Medulla oblongata (tissue), 1 donor: ENCODE measurements at regions not wholly inside any gene's neighbourhood (a gene's known extent, or its start where the extent isn't known, plus 50 kb on each side); places are given as distances from the start of the nearest gene placed in this dataset.
"Not testable (repeated sequence)": the region's sequence is repeated elsewhere in the genome, so short reads cannot be mapped to it uniquely, and the experiment has no call there.

Source experiments
- DNase-seq: peaks from one replicate; pipeline ENCODE4 v3.0.0-alpha.2; 2015; ENCODE audit errors: extremely low spot score

GRCh38 chr6:92719773-92720172 lies 699.6 kb downstream of the EPHA7 start:
- DNase-seq: no peak

DNA sequence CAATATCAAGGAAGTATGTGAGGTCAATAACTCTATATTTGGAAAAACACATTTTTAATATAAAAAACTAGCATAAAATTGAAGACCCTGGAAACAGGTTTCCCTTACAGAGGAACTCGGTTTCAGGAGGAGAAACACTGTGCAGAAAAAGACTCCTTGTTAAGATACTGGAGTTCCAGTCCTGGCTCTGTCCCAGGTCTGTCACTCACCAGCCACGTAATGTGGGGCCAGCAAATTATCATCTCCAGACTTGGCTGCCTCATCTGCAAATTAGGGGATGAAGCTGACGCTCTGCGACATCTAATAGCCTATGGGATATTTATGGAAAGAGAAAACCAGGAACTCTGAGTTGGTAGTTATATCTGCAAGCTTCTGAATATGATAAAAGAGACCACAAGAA lies 702.7 kb downstream of the EPHA7 start:
- DNase-seq: no peak

GRCh38 chr6:92715991-92716390 lies 703.4 kb downstream of the EPHA7 start:
- no peak for DNase-seq

- DNase-seq: no peak
Observed at GRCh38 chr6:92714346-92714745, 705.0 kb downstream of the EPHA7 start.

DNA sequence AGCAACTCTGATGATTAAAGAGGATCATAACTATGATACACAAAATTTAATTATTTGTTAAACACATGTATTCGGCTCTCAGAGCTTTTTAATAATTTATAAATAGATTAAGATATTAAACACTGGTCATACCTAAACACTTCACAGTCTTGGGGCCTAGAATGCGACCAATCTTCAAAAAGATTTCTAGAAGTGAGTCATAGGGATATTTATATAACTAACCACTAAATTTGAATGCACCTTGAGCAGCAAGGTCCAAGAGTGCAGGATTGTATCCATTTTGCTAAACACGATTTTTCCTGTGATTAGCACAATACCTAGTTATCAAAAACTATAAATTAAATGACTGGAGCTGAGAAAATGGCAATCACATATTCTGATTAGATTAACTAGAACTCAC lies 709.3 kb downstream of the EPHA7 start:
- DNase-seq: no peak

DNA sequence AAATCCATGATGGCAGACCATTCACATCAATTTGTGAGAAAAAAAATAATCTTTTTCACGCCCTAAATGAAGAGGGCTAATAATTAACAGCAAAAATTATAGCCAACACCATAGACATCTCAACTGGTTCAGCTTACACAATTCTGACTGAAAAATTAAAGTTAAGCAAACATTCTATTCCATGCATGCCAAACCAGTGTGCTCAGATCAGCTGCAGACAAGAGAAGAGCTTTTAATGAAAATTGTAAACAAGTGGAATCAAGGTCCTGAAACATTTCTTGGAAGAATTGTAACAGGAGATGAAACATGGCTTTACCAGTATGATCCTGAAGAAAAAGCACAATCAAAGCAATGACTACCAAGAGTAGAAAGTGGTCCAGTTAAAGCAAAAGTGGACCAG lies 710.4 kb downstream of the EPHA7 start:
- no peak for DNase-seq

DNA sequence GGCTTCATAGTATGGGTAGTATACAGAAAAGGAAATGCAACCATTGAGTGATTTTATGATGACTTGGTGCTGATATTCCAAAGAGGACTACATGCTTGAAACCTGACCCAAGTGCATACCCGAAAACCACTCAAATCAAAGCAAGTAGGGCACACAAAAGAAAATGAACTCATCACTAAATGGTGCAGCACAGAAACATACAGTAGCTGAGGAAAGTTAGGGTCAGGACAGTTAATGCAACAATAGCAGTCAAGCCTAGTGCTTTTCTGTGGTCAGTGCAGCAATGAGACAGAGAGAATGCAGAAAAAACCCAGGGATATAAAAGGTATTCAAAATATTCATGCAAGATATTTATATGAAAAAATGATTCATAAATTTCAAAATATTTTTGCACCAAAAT lies 711.1 kb downstream of the EPHA7 start:
- DNase-seq: no peak

GRCh38 chr6:92706976-92707375 lies 712.4 kb downstream of the EPHA7 start:
- no peak for DNase-seq

- DNase-seq: no peak
Observed at GRCh38 chr6:92701425-92702096, 717.8 kb downstream of the EPHA7 start.

DNA sequence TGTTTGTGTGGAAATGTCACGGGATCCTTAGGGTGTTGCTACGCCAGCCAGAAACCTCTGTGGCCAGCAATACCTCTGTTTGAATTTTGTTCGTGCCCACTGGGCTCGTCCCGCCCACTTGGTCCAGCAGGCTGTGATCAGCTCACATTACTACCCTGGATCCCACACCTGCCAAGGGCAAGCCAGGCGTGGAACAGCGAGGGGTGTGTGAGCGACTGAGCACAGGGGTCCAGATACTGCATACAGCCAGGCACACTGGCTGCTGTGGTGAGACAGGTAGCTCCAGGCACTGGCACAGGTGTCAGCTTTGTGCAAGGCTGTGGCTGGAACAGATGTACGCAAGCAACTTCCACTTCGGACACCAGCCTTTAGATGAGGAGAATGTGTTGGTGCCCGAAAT lies 718.9 kb downstream of the EPHA7 start:
- no peak for DNase-seq

DNA sequence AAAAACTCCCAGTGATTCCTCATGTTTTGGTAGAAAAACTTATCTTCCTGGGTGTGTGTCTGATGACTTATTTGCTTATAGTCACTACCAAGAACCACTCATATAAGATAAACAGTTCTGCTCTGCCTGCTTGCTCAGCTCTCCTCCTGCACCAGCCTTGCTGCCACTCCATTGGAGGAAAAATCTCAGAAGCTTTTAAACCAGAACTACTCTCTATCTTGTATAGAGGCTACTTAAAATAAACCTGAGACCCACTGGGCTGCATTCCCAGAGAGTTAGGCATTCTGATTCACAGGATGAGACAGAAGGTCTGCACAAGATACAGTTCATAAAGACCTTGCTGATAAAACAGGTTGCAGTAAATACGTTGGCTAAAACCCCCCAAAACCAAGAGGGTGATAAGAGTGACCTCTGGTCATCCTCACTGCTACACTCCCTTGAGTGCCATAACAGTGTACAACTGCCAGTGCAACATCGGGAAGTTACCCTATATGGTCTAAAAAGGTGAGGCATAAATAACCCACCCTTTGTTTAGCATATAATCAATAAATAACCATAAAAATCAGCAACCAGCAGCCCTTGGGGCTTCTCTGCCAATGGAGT lies 728.3 kb downstream of the EPHA7 start:
- no peak for DNase-seq

DNA sequence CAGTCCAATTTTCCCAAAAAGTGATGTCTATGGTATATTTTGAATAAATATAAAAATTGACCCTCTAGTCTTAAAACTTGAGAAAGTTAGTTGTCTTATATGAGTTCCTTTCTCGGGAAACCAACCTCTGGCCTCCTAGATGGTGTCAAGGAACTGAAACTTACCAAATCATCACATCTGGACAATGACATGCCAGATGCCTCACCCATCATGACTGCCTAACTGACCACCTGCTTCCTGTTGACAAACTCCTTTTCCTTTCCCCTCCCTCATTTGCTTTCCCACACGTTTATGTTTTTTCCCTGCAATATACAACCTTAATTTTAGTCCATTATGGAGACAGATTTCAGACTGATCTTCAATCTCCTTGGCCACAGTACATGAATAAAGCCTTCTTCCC lies 731.0 kb downstream of the EPHA7 start:
- peak; percentile 4 for DNase-seq

DNA sequence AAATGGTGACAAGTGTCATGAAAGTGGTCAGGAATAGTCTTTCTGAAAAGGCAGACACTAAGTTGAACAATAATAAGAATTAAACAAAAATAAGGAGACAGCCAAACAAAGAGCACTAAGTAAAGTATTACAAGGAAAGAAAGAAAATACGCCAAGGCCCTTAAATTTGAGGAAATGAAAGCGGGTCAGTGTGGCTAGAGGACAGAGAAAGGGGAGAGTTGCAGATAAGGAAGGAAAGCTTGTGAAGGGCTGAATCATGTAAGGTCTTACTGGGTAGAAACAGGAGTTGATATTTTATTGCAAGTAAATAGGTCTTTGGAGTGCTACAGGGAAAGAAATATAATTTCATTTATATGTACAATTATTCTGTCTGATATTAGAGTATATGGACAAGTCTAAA lies 732.1 kb downstream of the EPHA7 start:
- DNase-seq: no peak

- no peak for DNase-seq
Observed at GRCh38 chr6:92684386-92684785, 735.0 kb downstream of the EPHA7 start.

- no peak for DNase-seq
Observed at GRCh38 chr6:92683748-92684147, 735.6 kb downstream of the EPHA7 start.

- DNase-seq: no peak
Observed at GRCh38 chr6:92682516-92683398, 736.6 kb downstream of the EPHA7 start.

DNA sequence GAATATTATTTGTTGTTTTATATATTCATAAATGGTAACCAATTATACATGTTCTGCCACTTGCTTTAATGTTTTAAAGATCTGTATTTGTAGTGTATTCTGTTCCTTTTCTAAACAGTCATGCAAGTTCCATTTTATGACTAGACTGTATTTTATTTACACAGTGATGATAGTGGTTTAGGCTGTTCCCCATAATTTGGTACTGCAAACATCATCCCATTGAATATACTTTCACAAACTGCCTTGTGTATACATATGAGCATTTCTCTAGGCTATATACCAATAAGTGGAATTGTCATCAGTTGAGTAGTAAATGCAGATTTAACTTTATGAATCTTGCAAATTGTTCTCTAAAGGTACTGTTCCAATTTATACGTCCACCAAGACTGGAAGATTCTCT lies 738.0 kb downstream of the EPHA7 start:
- no peak for DNase-seq

DNA sequence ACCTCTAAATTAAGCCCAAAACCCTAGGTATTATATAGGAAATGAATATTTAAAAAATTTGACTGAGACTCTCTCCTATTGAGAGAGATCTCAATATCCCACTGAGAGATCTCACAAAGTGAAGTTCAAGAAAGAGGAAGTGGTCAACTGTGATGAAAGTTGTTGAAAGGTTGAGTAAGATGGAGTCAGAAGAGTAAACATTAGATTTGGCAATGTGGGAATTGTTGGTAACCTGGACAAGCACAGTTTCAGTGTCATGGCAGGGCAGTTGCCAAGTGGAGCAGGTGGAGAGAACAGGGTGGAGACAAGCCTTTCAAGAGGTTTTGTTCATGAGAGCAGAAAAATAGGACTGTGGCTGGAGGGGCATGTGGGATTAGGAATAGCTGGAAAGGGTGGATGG lies 747.9 kb downstream of the EPHA7 start:
- DNase-seq: not testable (repeated sequence)

DNA sequence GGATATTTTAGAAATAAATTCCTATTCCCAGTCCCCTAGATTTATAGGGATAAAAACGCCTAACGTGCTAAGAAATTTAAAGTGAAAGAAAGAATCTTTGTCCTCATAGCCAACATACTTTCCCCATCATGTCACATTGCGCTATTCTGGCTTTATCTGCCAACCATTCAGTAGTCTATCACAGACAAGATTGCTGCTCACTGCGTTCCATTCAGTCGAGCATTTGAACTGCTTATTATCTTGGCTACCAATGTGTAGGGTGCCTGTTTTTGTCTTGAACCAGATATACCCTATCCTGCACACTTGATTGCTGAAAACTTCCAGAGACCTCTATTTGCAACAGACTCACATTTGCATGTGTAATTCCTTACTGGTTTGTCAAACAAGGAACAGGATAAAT lies 751.5 kb downstream of the EPHA7 start:
- no peak for DNase-seq

- DNase-seq: no peak
Observed at GRCh38 chr6:92648364-92649086, 770.8 kb downstream of the EPHA7 start.

- DNase-seq: no peak
Observed at GRCh38 chr6:92647630-92648029, 771.7 kb downstream of the EPHA7 start.

GRCh38 chr6:92644104-92644791 lies 775.1 kb downstream of the EPHA7 start:
- not testable (repeated sequence) for DNase-seq
